GM18517 (cell line): ENCODE measurements at regions not wholly inside any gene's neighbourhood (a gene's known extent, or its start where the extent isn't known, plus 50 kb on each side); places are given as distances from the start of the nearest gene placed in this dataset.

Source experiments
- ATAC-seq: cut with Tn5 transposase; IDR thresholded peaks from one replicate; pipeline ENCODE4 v1.9.1; 2021; ENCODE audit warnings: mild to moderate bottlenecking, moderate library complexity; ENCODE audit not compliant: unreplicated experiment

GRCh38 chr4:161133586-161134276 lies 1030.1 kb downstream of the FSTL5 start:
- no peak for ATAC-seq

- ATAC-seq = peak; percentile 96
Observed at GRCh38 chr4:161132715-161133425, 1030.9 kb downstream of the FSTL5 start.

DNA sequence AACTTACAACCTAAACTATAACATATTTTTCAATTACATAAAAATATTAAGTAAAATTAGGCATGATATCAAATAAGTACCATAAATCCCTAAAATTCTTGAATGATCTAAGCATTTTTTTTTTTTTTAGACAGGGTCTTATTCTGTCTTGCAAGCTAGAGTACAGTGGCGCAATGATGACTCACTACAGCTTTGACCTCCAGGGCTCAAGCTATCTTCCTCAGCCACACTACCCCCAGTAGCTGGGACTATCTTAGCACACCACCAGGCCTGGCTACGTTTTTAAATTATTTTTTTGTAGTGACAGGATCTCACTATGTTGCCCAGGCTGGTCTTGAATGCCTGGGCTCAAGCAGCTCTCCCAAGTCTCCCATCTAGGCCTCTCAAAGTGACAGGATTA lies 1042.3 kb downstream of the FSTL5 start:
- no peak for ATAC-seq

DNA sequence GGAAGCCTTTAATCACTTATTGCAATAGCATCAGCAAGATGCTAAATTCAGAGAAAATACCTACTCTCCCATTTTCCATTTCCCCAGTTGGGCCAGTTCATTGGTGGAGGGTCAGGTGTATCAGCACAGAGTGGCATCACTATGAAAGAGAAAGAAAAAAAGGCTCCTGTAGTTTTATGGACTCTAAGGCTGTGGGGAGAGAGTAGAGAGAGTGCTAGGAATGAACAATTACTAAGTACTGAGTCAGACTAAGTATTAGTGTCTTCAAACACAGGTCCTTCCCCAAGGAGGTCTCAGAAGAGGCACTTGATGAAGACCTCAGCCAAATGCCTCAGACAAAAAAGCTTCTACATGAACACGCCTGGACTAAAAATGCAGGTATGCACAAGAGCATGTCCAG lies 1061.9 kb downstream of the FSTL5 start:
- ATAC-seq = no peak

GRCh38 chr4:161097821-161098220 lies 1066.0 kb downstream of the FSTL5 start:
- no peak for ATAC-seq

GRCh38 chr4:161061046-161061445 lies 1102.8 kb downstream of the FSTL5 start:
- no peak for ATAC-seq
